ENCODE measurements at regions not wholly inside any gene's neighbourhood (a gene's known extent, or its start where the extent isn't known, plus 50 kb on each side); places are given as distances from the start of the nearest gene placed in this dataset.

- H3K4me3 Mint-ChIP-seq, result no peak overlapping the region
- ChIA-PET POLR2A (ENCODE audit: partially characterized antibody) (no interaction called here), CTCF (ENCODE audit: partially characterized antibody) (no interaction called here)
- Histone ChIP-seq H3K27me3 (ENCODE audit: insufficient read depth, low read length) (no peaks in the 10 kb centered on the region), H3K4me3 (ENCODE audit: low read length in 2 of 2) (no peak overlapping the region), H3K4me1 (ENCODE audit: insufficient read depth, low read length) (no peaks in the 10 kb centered on the region), H3K36me3 (ENCODE audit: insufficient read depth, low read length) (no peaks in the 10 kb centered on the region), H3K9me3 (ENCODE audit: control insufficient read depth in 1 of 2, low read length in 2 of 2) (no peaks in the 10 kb centered on the region), H3K27ac (ENCODE audit: low read depth, low read length) (no peak overlapping the region)
- no peaks in the 10 kb centered on the region for H3K4me1 Mint-ChIP-seq
- H3K36me3 Mint-ChIP-seq, result no peaks in the 10 kb centered on the region
- no peaks in the 10 kb centered on the region for H3K9me3 Mint-ChIP-seq
- no peak overlapping the region for H3K27ac Mint-ChIP-seq
- peaks cover 3% of the 10 kb centered on the region in 2 donors for H3K27me3 Mint-ChIP-seq
- DNase-seq, result no peak
- intact Hi-C loops (cut with micrococcal nuclease), result no loop called here
Observed at GRCh38 chr5:2130361-2130760, 247.6 kb upstream of the IRX4 start.

DNA sequence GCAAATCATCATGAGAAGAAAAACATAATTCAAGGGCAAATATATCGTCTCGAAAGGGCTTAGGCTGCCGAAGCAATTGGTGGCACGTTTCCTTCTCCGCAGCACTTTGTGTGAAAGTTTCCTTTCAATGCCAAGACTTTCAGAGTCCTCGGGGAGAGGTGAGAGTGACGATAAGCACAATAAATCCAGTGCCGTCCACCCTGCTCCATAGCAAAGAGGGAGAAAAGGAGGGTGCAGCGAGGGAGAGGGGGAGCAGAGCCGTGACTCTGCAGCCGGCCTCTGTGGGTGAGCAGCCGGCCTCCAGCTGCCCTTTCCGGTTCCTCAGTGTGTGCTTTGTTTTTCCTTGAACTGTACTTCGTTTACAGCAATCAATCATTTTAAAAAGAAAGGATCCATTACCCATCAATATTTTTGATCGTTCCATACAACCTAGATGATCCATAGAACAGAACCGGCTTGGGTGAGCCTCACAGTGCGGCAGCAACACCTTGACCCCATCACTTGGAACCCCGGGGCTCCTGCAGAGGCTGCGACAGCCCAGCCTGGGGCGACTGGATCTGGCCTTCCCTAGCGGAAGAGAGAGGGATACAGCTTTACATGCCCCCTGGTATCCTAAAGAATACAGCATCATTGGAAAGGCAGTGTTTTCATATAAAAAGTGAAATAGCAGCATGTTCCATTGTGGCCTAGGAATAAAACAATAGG, 247.0 kb upstream of the IRX4 start:
- H3K9me3 ChIP-seq (ENCODE audit: control insufficient read depth in 1 of 2, low read length in 2 of 2), result no peaks in the 10 kb centered on the region
- no peak for DNase-seq
- H3K36me3 Mint-ChIP-seq, result no peaks in the 10 kb centered on the region
- no peak overlapping the region for H3K27ac ChIP-seq (ENCODE audit: low read depth, low read length)
- intact Hi-C loops (cut with micrococcal nuclease), result no loop called here
- no peaks in the 10 kb centered on the region for H3K36me3 ChIP-seq (ENCODE audit: insufficient read depth, low read length)
- H3K4me3 ChIP-seq (ENCODE audit: low read length in 2 of 2), result no peak overlapping the region
- H3K4me3 Mint-ChIP-seq, result no peak overlapping the region
- CTCF ChIA-PET (ENCODE audit: partially characterized antibody), result no interaction called here
- no peaks in the 10 kb centered on the region for H3K27me3 ChIP-seq (ENCODE audit: insufficient read depth, low read length)
- H3K4me1 Mint-ChIP-seq, result no peaks in the 10 kb centered on the region
- no peaks in the 10 kb centered on the region for H3K4me1 ChIP-seq (ENCODE audit: insufficient read depth, low read length)
- peaks cover 0 to 2% (median 0%) of the 10 kb centered on the region in 8 donors for H3K9me3 Mint-ChIP-seq
- H3K27me3 Mint-ChIP-seq, result peaks cover 3 to 5% of the 10 kb centered on the region in 2 donors
- POLR2A ChIA-PET (ENCODE audit: partially characterized antibody), result no interaction called here
- H3K27ac Mint-ChIP-seq, result no peak overlapping the region

DNA sequence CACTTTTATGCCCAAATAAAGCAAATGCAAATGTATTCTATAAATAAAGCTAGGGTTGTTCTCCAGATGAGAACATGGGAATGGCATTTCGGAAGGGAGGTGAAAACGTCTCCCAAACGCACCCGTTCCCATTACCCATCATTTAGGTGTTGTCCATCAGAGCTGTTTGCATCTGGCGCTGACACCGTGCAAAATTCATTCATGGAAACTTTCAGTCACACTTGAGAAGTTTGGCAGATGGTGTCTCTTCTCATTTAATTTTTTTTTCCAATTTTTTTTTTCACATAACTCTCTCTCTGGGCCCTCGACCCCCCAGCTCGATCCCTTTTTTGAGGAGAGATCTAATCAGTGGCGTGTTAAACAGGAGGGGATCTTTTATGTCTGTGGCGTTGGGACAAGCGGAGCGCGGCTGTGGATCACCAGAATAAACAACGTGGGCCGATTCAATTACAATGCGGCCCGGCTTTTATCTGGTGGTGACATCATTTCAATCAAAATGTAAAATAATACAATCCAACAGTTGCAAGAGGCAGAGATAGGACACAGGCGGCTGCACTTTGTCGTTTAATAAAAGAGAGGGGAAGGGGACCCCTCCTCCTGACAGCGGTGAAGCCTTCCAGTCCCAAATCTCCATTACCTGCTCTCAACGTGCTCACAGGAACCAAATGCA, 246.1 kb upstream of the IRX4 start:
- no peak overlapping the region for H3K4me3 Mint-ChIP-seq
- H3K4me1 Mint-ChIP-seq, result no peaks in the 10 kb centered on the region
- Histone ChIP-seq H3K27me3 (ENCODE audit: insufficient read depth, low read length) (no peaks in the 10 kb centered on the region), H3K27ac (ENCODE audit: low read depth, low read length) (no peak overlapping the region), H3K36me3 (ENCODE audit: insufficient read depth, low read length) (no peaks in the 10 kb centered on the region), H3K9me3 (ENCODE audit: control insufficient read depth in 1 of 2, low read length in 2 of 2) (no peaks in the 10 kb centered on the region), H3K4me3 (ENCODE audit: low read length in 2 of 2) (no peak overlapping the region), H3K4me1 (ENCODE audit: insufficient read depth, low read length) (no peaks in the 10 kb centered on the region)
- POLR2A ChIA-PET (ENCODE audit: partially characterized antibody), result no interaction called here
- H3K27me3 Mint-ChIP-seq, result peaks cover 3 to 7% of the 10 kb centered on the region in 2 donors
- intact Hi-C loops (cut with micrococcal nuclease), result no loop called here
- DNase-seq, result no peak
- H3K27ac Mint-ChIP-seq, result no peak overlapping the region
- peaks cover 0 to 2% (median 0%) of the 10 kb centered on the region in 8 donors for H3K9me3 Mint-ChIP-seq
- CTCF ChIA-PET (ENCODE audit: partially characterized antibody), result no interaction called here
- no peaks in the 10 kb centered on the region for H3K36me3 Mint-ChIP-seq

- H3K27me3 ChIP-seq (ENCODE audit: insufficient read depth, low read length), result no peaks in the 10 kb centered on the region
- Mint-ChIP-seq H3K27ac (no peak overlapping the region), H3K4me1 (no peaks in the 10 kb centered on the region), H3K36me3 (no peaks in the 10 kb centered on the region), H3K4me3 (no peak overlapping the region), H3K9me3 (peaks cover 0 to 10% (median 0%) of the 10 kb centered on the region in 8 donors), H3K27me3 (peaks cover 3 to 4% of the 10 kb centered on the region in 2 donors)
- ChIA-PET POLR2A (ENCODE audit: partially characterized antibody) (no interaction called here), CTCF (ENCODE audit: partially characterized antibody) (no interaction called here)
- intact Hi-C loops (cut with micrococcal nuclease), result no loop called here
- no peaks in the 10 kb centered on the region for H3K4me1 ChIP-seq (ENCODE audit: insufficient read depth, low read length)
- no peaks in the 10 kb centered on the region for H3K36me3 ChIP-seq (ENCODE audit: insufficient read depth, low read length)
- H3K4me3 ChIP-seq (ENCODE audit: low read length in 2 of 2), result no peak overlapping the region
- no peak overlapping the region for H3K27ac ChIP-seq (ENCODE audit: low read depth, low read length)
- DNase-seq, result no peak
- no peaks in the 10 kb centered on the region for H3K9me3 ChIP-seq (ENCODE audit: control insufficient read depth in 1 of 2, low read length in 2 of 2)
Observed at GRCh38 chr5:2126512-2126911, 243.8 kb upstream of the IRX4 start.

DNA sequence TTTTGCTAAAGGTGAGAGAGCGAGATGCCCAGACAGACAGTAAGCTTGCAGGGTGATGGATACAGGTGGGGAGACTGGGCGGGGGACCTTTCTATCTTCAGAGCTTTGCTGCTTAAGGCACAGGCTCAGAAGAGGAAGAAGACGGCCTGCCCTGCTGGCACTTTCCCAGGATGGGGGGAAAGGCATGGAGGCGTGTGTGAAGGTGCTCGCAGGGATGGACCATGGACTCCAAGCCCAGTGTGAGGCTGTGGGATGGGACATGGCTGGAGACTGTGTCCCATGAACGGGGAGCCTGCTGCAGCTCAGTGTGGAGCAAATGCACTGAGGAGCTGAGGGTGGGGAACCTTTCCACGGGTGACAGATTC, 243.2 kb upstream of the IRX4 start:
- ChIA-PET POLR2A (ENCODE audit: partially characterized antibody) (no interaction called here), CTCF (ENCODE audit: partially characterized antibody) (no interaction called here)
- Histone ChIP-seq H3K9me3 (ENCODE audit: control insufficient read depth in 1 of 2, low read length in 2 of 2) (no peaks in the 10 kb centered on the region), H3K4me3 (ENCODE audit: low read length in 2 of 2) (no peak overlapping the region), H3K27me3 (ENCODE audit: insufficient read depth, low read length) (no peaks in the 10 kb centered on the region), H3K27ac (ENCODE audit: low read depth, low read length) (no peak overlapping the region), H3K36me3 (ENCODE audit: insufficient read depth, low read length) (no peaks in the 10 kb centered on the region), H3K4me1 (ENCODE audit: insufficient read depth, low read length) (no peaks in the 10 kb centered on the region)
- no peak for DNase-seq
- Mint-ChIP-seq H3K27me3 (peaks cover 3 to 6% of the 10 kb centered on the region in 2 donors), H3K9me3 (peaks cover 0 to 10% (median 0%) of the 10 kb centered on the region in 8 donors), H3K27ac (no peak overlapping the region), H3K4me3 (no peak overlapping the region), H3K4me1 (no peaks in the 10 kb centered on the region), H3K36me3 (no peaks in the 10 kb centered on the region)
- intact Hi-C loops (cut with micrococcal nuclease), result no loop called here

- no peak for DNase-seq
- Histone ChIP-seq H3K36me3 (ENCODE audit: insufficient read depth, low read length) (no peaks in the 10 kb centered on the region), H3K27ac (ENCODE audit: low read depth, low read length) (no peak overlapping the region), H3K4me1 (ENCODE audit: insufficient read depth, low read length) (no peaks in the 10 kb centered on the region), H3K4me3 (ENCODE audit: low read length in 2 of 2) (no peak overlapping the region), H3K27me3 (ENCODE audit: insufficient read depth, low read length) (no peaks in the 10 kb centered on the region), H3K9me3 (ENCODE audit: control insufficient read depth in 1 of 2, low read length in 2 of 2) (no peaks in the 10 kb centered on the region)
- Mint-ChIP-seq H3K4me3 (no peak overlapping the region), H3K27me3 (peaks cover 3 to 10% of the 10 kb centered on the region in 2 donors), H3K4me1 (no peaks in the 10 kb centered on the region), H3K27ac (peak overlapping the region in 1 of 7 donors; percentile 30), H3K36me3 (no peaks in the 10 kb centered on the region), H3K9me3 (peaks cover 0 to 10% (median 0%) of the 10 kb centered on the region in 8 donors)
- ChIA-PET CTCF (ENCODE audit: partially characterized antibody) (no interaction called here), POLR2A (ENCODE audit: partially characterized antibody) (no interaction called here)
- intact Hi-C loops (cut with micrococcal nuclease), result no loop called here
Observed at GRCh38 chr5:2125171-2125900, 242.6 kb upstream of the IRX4 start.

GRCh38 chr5:2124434-2125170, 241.9 kb upstream of the IRX4 start:
- CTCF ChIA-PET (ENCODE audit: partially characterized antibody), result no interaction called here

More at GRCh38 chr5:2124434-2125170, 241.9 kb upstream of the IRX4 start:
- H3K36me3 Mint-ChIP-seq, result no peaks in the 10 kb centered on the region
- Histone ChIP-seq H3K9me3 (ENCODE audit: control insufficient read depth in 1 of 2, low read length in 2 of 2) (no peaks in the 10 kb centered on the region), H3K4me3 (ENCODE audit: low read length in 2 of 2) (no peak overlapping the region), H3K36me3 (ENCODE audit: insufficient read depth, low read length) (no peaks in the 10 kb centered on the region), H3K27ac (ENCODE audit: low read depth, low read length) (no peak overlapping the region), H3K27me3 (ENCODE audit: insufficient read depth, low read length) (no peaks in the 10 kb centered on the region), H3K4me1 (ENCODE audit: insufficient read depth, low read length) (no peaks in the 10 kb centered on the region)
- H3K4me1 Mint-ChIP-seq, result no peaks in the 10 kb centered on the region
- no peak overlapping the region for H3K4me3 Mint-ChIP-seq
- no peak overlapping the region for H3K27ac Mint-ChIP-seq
- POLR2A ChIA-PET (ENCODE audit: partially characterized antibody), result no interaction called here
- intact Hi-C loops (cut with micrococcal nuclease), result no loop called here
- H3K27me3 Mint-ChIP-seq, result peaks cover 3 to 10% of the 10 kb centered on the region in 2 donors
- peaks cover 0 to 10% (median 0%) of the 10 kb centered on the region in 8 donors for H3K9me3 Mint-ChIP-seq
- DNase-seq, result no peak

Measured in CD4-positive, alpha-beta memory T cell (primary cell).